Progenitor cell of endocrine pancreas (in vitro differentiated cells): ENCODE measurements at regions not wholly inside any gene's neighbourhood (a gene's known extent, or its start where the extent isn't known, plus 50 kb on each side); places are given as distances from the start of the nearest gene placed in this dataset.

Source experiments
- DNase-seq: peaks from one replicate; pipeline ENCODE4 v3.0.0; 2021; ENCODE audit warnings: low spot score; ENCODE audit not compliant: unreplicated experiment
- H3K27ac Mint-ChIP-seq: 2 replicates; pipeline ENCODE4 v1.8.0; 2021; ENCODE audit warnings: mild to moderate bottlenecking, moderate library complexity, mixed read lengths
- H3K27me3 Mint-ChIP-seq: 2 replicates; pipeline ENCODE4 v1.8.0; 2021; ENCODE audit warnings: mixed read lengths
- H3K36me3 Mint-ChIP-seq: 2 replicates; pipeline ENCODE4 v1.8.0; 2022; ENCODE audit warnings: mixed read lengths; ENCODE audit not compliant: insufficient read depth
- H3K4me1 Mint-ChIP-seq: 2 replicates; pipeline ENCODE4 v1.8.0; 2021; ENCODE audit warnings: low read depth, mixed read lengths
- H3K4me3 Mint-ChIP-seq: 2 replicates; pipeline ENCODE4 v1.8.0; 2021; ENCODE audit warnings: low read depth, mild to moderate bottlenecking, moderate library complexity, mixed read lengths
- H3K9me3 Mint-ChIP-seq: 2 replicates; pipeline ENCODE4 v1.8.0; 2021; ENCODE audit warnings: low read depth, mixed read lengths
- TF ChIP-seq, protein P1 (sequence below): fragments of 200-600 bp; sonication (generic); IDR thresholded peaks from one replicate; pipeline ENCODE4 v1.5.0; 2021; ENCODE audit warnings: antibody characterized with exemption, mild to moderate bottlenecking; ENCODE audit not compliant: unreplicated experiment

DNA sequence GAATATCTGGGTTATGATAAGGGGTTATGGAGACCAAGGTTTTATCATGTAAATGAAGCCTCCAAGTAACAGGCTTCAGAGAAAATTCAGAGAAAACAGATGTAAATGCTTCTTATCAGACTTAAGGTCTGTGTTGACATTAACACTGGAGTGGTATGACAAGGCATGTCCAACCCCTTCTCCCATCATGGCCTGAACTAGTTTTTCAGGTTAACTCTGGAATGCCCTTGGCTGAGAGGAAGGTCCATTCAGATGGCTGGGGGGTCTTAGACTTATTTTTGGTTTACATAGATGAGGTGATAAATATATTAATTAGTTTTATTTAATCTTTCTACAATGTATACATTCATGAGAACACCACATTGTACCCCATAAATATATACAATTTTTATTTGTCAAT is 399.6 kb downstream of the TBX15 start:
- no peaks in the 10 kb centered on the region for H3K36me3 Mint-ChIP-seq
- DNase-seq = no peak
- TF ChIP-seq, protein P1, sequence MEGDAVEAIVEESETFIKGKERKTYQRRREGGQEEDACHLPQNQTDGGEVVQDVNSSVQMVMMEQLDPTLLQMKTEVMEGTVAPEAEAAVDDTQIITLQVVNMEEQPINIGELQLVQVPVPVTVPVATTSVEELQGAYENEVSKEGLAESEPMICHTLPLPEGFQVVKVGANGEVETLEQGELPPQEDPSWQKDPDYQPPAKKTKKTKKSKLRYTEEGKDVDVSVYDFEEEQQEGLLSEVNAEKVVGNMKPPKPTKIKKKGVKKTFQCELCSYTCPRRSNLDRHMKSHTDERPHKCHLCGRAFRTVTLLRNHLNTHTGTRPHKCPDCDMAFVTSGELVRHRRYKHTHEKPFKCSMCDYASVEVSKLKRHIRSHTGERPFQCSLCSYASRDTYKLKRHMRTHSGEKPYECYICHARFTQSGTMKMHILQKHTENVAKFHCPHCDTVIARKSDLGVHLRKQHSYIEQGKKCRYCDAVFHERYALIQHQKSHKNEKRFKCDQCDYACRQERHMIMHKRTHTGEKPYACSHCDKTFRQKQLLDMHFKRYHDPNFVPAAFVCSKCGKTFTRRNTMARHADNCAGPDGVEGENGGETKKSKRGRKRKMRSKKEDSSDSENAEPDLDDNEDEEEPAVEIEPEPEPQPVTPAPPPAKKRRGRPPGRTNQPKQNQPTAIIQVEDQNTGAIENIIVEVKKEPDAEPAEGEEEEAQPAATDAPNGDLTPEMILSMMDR = no peak
- peaks cover 5% of the 10 kb centered on the region for H3K4me1 Mint-ChIP-seq
- H3K4me3 Mint-ChIP-seq = no peak overlapping the region
- no peaks in the 10 kb centered on the region for H3K9me3 Mint-ChIP-seq
- no peak overlapping the region for H3K27ac Mint-ChIP-seq
- no peaks in the 10 kb centered on the region for H3K27me3 Mint-ChIP-seq

DNA sequence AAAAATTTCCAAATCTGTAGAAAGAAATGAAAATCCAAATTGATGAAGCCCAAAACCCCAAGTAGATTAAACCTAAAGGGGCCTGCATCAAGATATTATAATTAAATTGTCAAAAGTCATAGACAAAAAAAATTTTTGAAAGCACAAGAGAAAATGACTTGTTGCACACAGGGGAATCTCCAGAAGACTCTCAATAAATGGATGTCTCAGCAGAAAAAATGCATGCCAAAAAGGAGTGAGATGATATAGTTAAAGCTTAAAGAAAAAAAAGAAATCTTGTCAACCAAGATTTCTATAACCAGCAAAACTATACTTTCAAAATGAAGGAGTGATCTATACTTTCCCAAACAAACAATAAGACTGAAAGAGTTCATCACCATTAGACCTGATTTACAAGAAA is 393.2 kb upstream of the SPAG17 start:
- H3K9me3 Mint-ChIP-seq = peaks cover 14% of the 10 kb centered on the region
- DNase-seq = no peak
- H3K4me1 Mint-ChIP-seq = no peaks in the 10 kb centered on the region
- H3K27ac Mint-ChIP-seq = no peak overlapping the region
- TF ChIP-seq, protein P1 = no peak
- H3K4me3 Mint-ChIP-seq = no peak overlapping the region
- H3K36me3 Mint-ChIP-seq = no peaks in the 10 kb centered on the region
- no peaks in the 10 kb centered on the region for H3K27me3 Mint-ChIP-seq

GRCh38 chr1:118575060-118575459 is 390.0 kb upstream of the SPAG17 start:
- peaks cover 2% of the 10 kb centered on the region for H3K36me3 Mint-ChIP-seq
- H3K4me1 Mint-ChIP-seq = no peaks in the 10 kb centered on the region

DNA sequence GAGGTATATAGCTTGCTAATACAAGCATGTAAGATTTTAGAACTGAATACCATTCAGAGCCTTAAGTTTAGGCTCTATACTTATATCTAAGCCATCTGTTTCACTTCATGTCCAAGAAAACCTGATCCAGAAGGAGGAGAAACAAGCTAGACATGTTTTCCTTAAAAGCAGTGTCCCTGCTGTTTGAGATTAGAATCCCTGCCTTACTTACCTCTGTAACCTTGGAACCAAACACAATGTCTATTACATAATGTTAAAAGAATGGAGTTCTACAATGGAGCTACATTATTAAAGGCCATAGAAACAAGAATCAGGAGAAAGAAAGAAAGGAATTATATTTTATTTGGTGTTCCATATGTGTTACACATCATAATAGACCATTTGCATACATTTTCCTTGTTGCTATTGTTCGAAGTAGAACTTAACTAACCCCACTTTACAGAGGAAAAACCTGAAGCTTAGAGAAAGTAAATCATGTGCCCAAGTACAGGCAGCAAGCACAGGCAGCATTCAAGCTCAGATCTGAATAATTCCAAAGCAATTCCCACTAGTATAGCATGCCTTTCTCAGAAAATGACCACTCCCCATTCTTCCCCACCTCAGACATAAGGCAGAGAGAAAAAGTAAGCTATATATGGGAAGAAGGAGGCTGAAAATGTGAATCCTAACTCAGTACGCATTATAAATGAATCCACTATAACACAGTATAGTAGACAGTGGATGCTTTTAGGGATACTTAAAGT is 380.1 kb upstream of the SPAG17 start:
- H3K9me3 Mint-ChIP-seq = no peaks in the 10 kb centered on the region

More at GRCh38 chr1:118575060-118575459, 390.0 kb upstream of the SPAG17 start:
- Mint-ChIP-seq H3K27ac (no peak overlapping the region), H3K4me3 (no peak overlapping the region), H3K9me3 (peaks cover 22% of the 10 kb centered on the region), H3K27me3 (no peaks in the 10 kb centered on the region)
- TF ChIP-seq, protein P1 = no peak
- no peak for DNase-seq

GRCh38 chr1:118563981-118564951 is 379.2 kb upstream of the SPAG17 start:
- H3K36me3 Mint-ChIP-seq = no peaks in the 10 kb centered on the region
- H3K27me3 Mint-ChIP-seq = no peaks in the 10 kb centered on the region
- H3K9me3 Mint-ChIP-seq = no peaks in the 10 kb centered on the region
- H3K27ac Mint-ChIP-seq = no peak overlapping the region
- TF ChIP-seq, protein P1 = no peak
- no peaks in the 10 kb centered on the region for H3K4me1 Mint-ChIP-seq
- no peak for DNase-seq
- no peak overlapping the region for H3K4me3 Mint-ChIP-seq

More for the DNA sequence above, 380.1 kb upstream of the SPAG17 start:
- TF ChIP-seq, protein P1 = no peak
- no peaks in the 10 kb centered on the region for H3K27me3 Mint-ChIP-seq
- DNase-seq = no peak
- H3K4me1 Mint-ChIP-seq = no peaks in the 10 kb centered on the region
- no peak overlapping the region for H3K4me3 Mint-ChIP-seq
- no peak overlapping the region for H3K27ac Mint-ChIP-seq
- no peaks in the 10 kb centered on the region for H3K36me3 Mint-ChIP-seq
